ENCODE measurements at regions not wholly inside any gene's neighbourhood (a gene's known extent, or its start where the extent isn't known, plus 50 kb on each side); places are given as distances from the start of the nearest gene placed in this dataset.
"Not testable (repeated sequence)": the region's sequence is repeated elsewhere in the genome, so short reads cannot be mapped to it uniquely, and the experiment has no call there.

DNA sequence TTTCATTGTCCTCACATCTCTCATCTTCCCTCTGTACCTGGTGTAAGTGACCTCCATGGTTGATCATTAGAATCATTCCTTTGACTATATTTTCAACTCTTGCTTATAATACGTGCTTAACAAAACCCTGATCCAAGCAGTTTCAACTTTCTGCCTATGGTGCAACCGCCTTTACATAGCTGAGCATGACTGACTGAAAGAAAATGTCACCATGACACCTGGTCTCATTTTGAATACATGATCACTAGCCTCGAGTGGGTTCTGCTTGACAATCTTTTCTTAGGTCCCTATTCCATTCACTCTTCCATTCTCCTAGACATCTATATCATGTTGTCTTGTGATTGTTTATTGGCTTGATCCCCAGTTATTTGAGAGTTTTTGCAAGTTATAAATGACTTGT lies 78.9 kb upstream of the STAM2 start:
- DNase-seq: no peak
- intact Hi-C loops (cut with DNase I; ENCODE audit: low total_unique reads): no loop called here

DNA sequence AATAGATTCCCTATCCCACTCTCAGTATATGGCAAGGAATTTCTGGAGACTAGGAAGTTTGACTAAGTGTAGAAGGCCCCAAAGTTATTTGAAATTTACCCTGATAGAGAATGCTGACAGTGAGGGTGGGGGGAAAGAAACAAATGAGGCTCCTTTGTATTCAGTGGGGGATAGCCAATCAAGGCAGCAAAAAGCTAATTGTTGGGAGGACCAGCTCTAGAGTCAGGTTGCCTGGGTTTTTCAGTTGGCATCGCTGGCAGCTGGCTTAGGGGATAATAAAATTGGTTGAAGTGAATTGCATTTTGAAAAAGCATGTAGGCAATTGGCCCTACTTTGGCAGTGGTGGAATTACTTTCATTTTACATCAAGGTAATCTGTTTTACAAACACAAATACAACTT lies 79.4 kb upstream of the STAM2 start:
- Histone ChIP-seq H3K36me3 (no peaks in the 10 kb centered on the region), H3K4me3 (no peak overlapping the region), H3K9me3 (no peaks in the 10 kb centered on the region), H3K27me3 (no peaks in the 10 kb centered on the region), H3K4me1 (no peaks in the 10 kb centered on the region), H3K27ac (no peak overlapping the region)
- intact Hi-C loops (cut with DNase I; ENCODE audit: low total_unique reads): no loop called here
- TF ChIP-seq, protein P1, sequence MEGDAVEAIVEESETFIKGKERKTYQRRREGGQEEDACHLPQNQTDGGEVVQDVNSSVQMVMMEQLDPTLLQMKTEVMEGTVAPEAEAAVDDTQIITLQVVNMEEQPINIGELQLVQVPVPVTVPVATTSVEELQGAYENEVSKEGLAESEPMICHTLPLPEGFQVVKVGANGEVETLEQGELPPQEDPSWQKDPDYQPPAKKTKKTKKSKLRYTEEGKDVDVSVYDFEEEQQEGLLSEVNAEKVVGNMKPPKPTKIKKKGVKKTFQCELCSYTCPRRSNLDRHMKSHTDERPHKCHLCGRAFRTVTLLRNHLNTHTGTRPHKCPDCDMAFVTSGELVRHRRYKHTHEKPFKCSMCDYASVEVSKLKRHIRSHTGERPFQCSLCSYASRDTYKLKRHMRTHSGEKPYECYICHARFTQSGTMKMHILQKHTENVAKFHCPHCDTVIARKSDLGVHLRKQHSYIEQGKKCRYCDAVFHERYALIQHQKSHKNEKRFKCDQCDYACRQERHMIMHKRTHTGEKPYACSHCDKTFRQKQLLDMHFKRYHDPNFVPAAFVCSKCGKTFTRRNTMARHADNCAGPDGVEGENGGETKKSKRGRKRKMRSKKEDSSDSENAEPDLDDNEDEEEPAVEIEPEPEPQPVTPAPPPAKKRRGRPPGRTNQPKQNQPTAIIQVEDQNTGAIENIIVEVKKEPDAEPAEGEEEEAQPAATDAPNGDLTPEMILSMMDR (IDR thresholded peaks at IDR 0.05): no peak
- DNase-seq: no peak

More for the DNA sequence above, 78.9 kb upstream of the STAM2 start:
- H3K4me3 ChIP-seq: no peak overlapping the region
- no peaks in the 10 kb centered on the region for H3K27me3 ChIP-seq
- no peak overlapping the region for H3K27ac ChIP-seq
- H3K9me3 ChIP-seq: no peaks in the 10 kb centered on the region
- no peaks in the 10 kb centered on the region for H3K4me1 ChIP-seq
- TF ChIP-seq, protein P1 (IDR thresholded peaks at IDR 0.05): no peak
- H3K36me3 ChIP-seq: no peaks in the 10 kb centered on the region

DNA sequence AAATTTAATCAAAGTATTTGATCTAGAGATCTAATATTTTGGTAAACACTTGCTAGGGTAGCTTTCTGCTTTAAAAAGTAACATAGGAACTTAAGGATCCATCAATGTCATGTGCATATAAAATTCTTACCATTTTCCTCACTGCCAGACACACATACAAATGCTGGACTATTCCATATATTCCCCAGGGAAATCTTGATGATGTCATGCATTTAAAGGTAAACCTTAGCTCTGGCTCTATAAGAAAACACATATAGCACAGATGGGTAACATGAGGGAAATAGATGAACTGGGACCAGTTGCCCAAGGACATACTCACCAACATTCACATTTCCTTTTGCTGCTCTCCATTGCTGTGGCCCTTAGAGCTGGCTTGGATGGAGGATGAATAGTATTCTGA lies 79.1 kb upstream of the FMNL2 start:
- Histone ChIP-seq H3K9me3 (no peaks in the 10 kb centered on the region), H3K27me3 (no peaks in the 10 kb centered on the region), H3K27ac (no peak overlapping the region), H3K4me3 (no peak overlapping the region), H3K4me1 (no peaks in the 10 kb centered on the region), H3K36me3 (no peaks in the 10 kb centered on the region)
- intact Hi-C loops (cut with DNase I; ENCODE audit: low total_unique reads): no loop called here
- no peak for DNase-seq
- TF ChIP-seq, protein P1 (IDR thresholded peaks at IDR 0.05): no peak

DNA sequence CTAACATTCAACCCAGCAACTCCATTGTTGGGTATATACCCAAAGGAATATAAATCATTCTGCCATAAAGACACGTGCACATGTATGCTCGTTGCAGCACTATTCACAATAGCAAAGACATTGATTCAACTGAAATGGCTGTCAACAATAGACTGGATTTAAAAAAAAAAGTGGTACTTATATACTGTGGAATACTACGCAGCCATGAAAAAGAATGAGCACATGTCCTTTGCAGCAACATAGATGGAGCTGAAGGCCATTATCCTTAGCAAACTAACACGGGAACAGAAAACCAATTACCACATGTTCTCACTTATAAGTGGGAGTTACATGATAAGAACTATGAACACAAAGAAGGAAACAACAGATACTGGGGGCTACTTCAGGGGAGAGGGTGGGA lies 74.0 kb upstream of the FMNL2 start:
- intact Hi-C loops (cut with DNase I; ENCODE audit: low total_unique reads): no loop called here
- Histone ChIP-seq H3K27ac (no peak overlapping the region), H3K36me3 (no peaks in the 10 kb centered on the region), H3K9me3 (no peaks in the 10 kb centered on the region), H3K4me1 (no peaks in the 10 kb centered on the region), H3K27me3 (no peaks in the 10 kb centered on the region), H3K4me3 (no peak overlapping the region)
- TF ChIP-seq, protein P1 (IDR thresholded peaks at IDR 0.05): no peak
- no peak for DNase-seq

DNA sequence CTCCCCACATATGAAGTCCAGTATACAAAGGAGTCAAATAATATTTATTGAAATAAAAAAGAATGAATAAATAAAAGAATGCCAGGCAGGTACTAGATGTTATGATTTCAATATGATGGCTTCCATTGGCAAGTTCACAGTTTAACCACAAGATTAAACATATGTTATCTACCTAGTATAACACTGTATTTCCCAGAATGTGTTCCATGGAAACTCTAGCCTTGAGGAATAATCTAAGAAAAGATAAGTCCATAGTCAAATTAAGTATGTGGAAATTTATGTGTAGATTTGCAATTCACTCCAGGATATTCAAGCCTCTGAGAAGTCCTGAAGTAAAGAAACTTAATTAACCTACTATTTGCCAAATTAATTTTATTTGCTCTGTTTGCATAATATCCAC lies 71.1 kb upstream of the FMNL2 start:
- TF ChIP-seq, protein P1 (IDR thresholded peaks at IDR 0.05): no peak
- H3K4me3 ChIP-seq: no peak overlapping the region
- DNase-seq: no peak
- no peak overlapping the region for H3K27ac ChIP-seq
- H3K27me3 ChIP-seq: no peaks in the 10 kb centered on the region
- intact Hi-C loops (cut with DNase I; ENCODE audit: low total_unique reads): no loop called here
- H3K4me1 ChIP-seq: no peaks in the 10 kb centered on the region
- H3K36me3 ChIP-seq: no peaks in the 10 kb centered on the region
- H3K9me3 ChIP-seq: peaks cover 0 to 3% (median 3%) of the 10 kb centered on the region in 3 donors

DNA sequence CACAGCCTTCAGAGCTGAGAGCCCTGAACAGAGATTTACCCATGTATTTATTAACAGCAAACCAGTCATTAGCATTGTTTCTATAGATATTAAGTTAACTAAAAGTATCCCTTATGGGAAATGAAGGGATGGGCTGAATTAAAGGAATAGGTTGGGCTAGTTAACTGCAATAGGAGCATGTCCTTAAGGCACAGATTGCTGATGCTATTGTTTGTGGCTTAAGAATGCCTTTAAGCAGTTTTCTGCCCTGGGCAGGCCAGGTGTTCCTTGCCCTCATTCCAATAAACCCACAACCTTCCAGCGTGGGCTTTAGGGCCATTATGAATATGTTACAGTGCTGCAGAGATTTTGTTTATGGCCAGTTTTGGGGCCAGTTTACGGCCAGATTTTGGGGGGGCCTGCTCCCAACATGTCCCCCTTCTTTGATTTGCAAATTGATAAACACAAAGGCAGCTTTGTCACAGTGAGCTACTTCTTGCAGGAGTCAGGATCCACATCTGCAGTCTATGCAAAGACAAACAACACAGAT lies 61.2 kb upstream of the FMNL2 start:
- not testable (repeated sequence) for DNase-seq

DNA sequence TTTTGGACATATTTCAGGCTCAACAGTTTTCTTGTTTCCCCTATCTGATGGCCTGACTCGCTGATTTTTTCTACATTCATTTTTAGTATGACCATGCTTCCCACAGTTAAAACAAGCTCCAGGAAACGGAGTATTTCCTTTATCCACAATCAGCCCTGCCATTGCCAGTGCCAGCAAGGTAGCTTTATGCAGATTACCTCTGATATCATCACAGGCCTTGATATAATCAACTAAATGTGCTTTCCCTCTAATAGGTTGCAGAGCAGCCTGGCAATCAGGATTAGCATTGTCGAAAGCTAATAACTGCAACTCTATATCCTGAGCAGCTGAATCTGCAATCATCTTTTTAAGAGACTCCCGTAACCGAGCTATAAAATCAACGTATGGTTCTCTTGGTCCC lies 57.1 kb upstream of the FMNL2 start:
- H3K4me1 ChIP-seq; H3K27ac ChIP-seq; H3K36me3 ChIP-seq; H3K27me3 ChIP-seq; H3K4me3 ChIP-seq; intact Hi-C loops (cut with DNase I; ENCODE audit: low total_unique reads); DNase-seq: not testable (repeated sequence)
- peaks cover 0 to 18% (median 16%) of the 10 kb centered on the region in 3 donors for H3K9me3 ChIP-seq

More for the DNA sequence above, 61.2 kb upstream of the FMNL2 start:
- H3K27ac ChIP-seq; H3K27me3 ChIP-seq; H3K4me3 ChIP-seq; H3K36me3 ChIP-seq; intact Hi-C loops (cut with DNase I; ENCODE audit: low total_unique reads); H3K4me1 ChIP-seq: not testable (repeated sequence)
- H3K9me3 ChIP-seq: peaks cover 0 to 37% (median 20%) of the 10 kb centered on the region in 3 donors

Data from tibial artery (tissue), 4 donors.